RWPE2 (cell line): ENCODE measurements at regions not wholly inside any gene's neighbourhood (a gene's known extent, or its start where the extent isn't known, plus 50 kb on each side); places are given as distances from the start of the nearest gene placed in this dataset.

Experiments
- ATAC-seq: fragments of 200-7000 bp; cut with Tn5 transposase; 3 replicates; pipeline ENCODE4 v1.9.1; 2021; ENCODE audit warnings: low read depth
- DNase-seq: peaks from one replicate; pipeline ENCODE4 v3.0.0-alpha.2; 2020; ENCODE audit warnings: low spot score
- H3K27ac ChIP-seq: fragments of 450-650 bp; 2 replicates; pipeline ENCODE4 v1.5.1; 2017; ENCODE audit warnings: mild to moderate bottlenecking; ENCODE audit not compliant: poor library complexity, severe bottlenecking
- H3K27me3 ChIP-seq: fragments of 250-450 bp; sonication (Bioruptor Pico); 2 replicates; pipeline ENCODE4 v1.5.1; 2021; ENCODE audit warnings: mild to moderate bottlenecking, moderate library complexity; ENCODE audit not compliant: insufficient read depth, poor library complexity, severe bottlenecking
- H3K36me3 ChIP-seq: fragments of 250-450 bp; sonication (Bioruptor Pico); 2 replicates; pipeline ENCODE4 v1.5.1; 2020; ENCODE audit warnings: low read depth, mild to moderate bottlenecking, moderate library complexity
- H3K4me1 ChIP-seq: fragments of 250-450 bp; sonication (Bioruptor Pico); 2 replicates; pipeline ENCODE4 v1.5.1; 2021; ENCODE audit warnings: mild to moderate bottlenecking, moderate library complexity; ENCODE audit not compliant: insufficient read depth, poor library complexity, severe bottlenecking
- H3K4me3 ChIP-seq: fragments of 250-450 bp; sonication (Bioruptor Pico); 2 replicates; pipeline ENCODE4 v1.5.1; 2021; ENCODE audit warnings: mild to moderate bottlenecking, moderate library complexity; ENCODE audit not compliant: severe bottlenecking
- H3K9me3 ChIP-seq: fragments of 250-450 bp; sonication (Bioruptor Pico); 2 replicates; pipeline ENCODE4 v1.5.1; 2021; ENCODE audit warnings: mild to moderate bottlenecking, moderate library complexity; ENCODE audit not compliant: severe bottlenecking
- TF ChIP-seq, protein P1 (sequence below): fragments of 450-650 bp; IDR thresholded peaks from one replicate; pipeline ENCODE4 v1.5.1; 2017; ENCODE audit warnings: mild to moderate bottlenecking, moderate library complexity; ENCODE audit not compliant: poor library complexity, severe bottlenecking

DNA sequence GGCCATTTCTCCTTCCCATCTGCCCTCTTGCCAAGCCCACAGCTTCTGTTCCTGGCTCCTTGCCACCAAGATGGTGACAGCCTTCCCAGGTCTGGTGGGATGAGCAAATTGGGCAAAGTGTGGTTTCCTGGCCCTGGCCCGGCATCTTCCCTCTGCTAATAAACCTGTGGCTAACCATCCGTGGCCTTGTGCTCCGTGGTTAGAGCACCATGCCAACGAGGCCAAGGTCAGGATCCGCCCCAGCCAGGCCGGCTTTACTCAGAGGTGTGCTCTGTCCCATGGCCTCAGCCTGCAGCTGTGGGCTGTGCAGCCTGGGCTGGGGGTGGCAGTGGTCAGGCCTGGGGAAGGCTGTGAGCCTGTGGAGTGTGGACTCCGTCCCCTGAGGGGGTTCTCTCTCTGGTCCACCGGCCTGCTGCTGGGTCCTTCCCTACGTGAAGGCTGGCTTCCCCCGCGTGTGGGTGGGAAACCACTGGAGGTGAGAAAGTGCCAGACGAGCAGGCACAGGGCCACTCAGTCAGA, 117.4 kb downstream of the VEGFA start:
- Histone ChIP-seq H3K4me1 (peaks cover 2% of the 10 kb centered on the region), H3K27ac (no peak overlapping the region), H3K9me3 (no peaks in the 10 kb centered on the region), H3K36me3 (no peaks in the 10 kb centered on the region), H3K27me3 (no peaks in the 10 kb centered on the region), H3K4me3 (no peak overlapping the region)
- ATAC-seq, result no peak
- no peak for DNase-seq
- TF ChIP-seq, protein P1, sequence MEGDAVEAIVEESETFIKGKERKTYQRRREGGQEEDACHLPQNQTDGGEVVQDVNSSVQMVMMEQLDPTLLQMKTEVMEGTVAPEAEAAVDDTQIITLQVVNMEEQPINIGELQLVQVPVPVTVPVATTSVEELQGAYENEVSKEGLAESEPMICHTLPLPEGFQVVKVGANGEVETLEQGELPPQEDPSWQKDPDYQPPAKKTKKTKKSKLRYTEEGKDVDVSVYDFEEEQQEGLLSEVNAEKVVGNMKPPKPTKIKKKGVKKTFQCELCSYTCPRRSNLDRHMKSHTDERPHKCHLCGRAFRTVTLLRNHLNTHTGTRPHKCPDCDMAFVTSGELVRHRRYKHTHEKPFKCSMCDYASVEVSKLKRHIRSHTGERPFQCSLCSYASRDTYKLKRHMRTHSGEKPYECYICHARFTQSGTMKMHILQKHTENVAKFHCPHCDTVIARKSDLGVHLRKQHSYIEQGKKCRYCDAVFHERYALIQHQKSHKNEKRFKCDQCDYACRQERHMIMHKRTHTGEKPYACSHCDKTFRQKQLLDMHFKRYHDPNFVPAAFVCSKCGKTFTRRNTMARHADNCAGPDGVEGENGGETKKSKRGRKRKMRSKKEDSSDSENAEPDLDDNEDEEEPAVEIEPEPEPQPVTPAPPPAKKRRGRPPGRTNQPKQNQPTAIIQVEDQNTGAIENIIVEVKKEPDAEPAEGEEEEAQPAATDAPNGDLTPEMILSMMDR, result no peak

DNA sequence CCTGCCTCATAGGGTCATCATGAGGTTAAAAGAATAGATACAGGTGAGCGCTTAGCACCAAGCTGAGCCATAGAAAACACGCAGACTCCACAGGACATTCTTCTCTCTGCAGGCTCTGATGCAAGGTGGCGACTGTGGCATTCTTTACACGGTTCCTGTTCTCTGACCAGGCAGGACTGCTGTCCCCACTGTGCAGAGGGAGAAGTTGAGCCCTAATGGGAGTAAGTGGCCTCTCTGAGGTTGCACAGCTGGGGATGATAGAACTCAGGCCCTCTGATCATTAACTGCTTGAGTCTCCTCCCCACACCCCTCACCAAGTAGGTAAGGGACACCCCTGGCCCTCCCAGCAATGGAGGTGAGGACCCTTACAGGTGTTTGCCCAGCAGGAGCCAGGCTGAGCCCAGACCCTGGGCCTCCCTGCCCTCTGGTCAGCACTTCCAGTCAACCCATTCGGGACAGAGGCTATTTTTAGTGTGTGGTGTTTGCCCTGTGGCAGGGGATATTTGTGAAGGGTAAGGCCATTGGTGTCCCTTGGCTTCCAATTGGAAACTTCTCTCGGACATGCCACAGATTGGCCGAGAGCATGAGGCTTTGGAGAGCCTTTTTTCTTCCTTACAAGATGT, 116.8 kb downstream of the VEGFA start:
- TF ChIP-seq, protein P1, result no peak

GRCh38 chr6:43886067-43886461, 116.1 kb downstream of the VEGFA start:
- Histone ChIP-seq H3K4me3 (no peak overlapping the region), H3K27me3 (no peaks in the 10 kb centered on the region), H3K9me3 (no peaks in the 10 kb centered on the region), H3K27ac (no peak overlapping the region), H3K36me3 (no peaks in the 10 kb centered on the region), H3K4me1 (no peaks in the 10 kb centered on the region)
- TF ChIP-seq, protein P1, result no peak
- DNase-seq, result no peak
- ATAC-seq, result no peak

More for the DNA sequence above, 116.8 kb downstream of the VEGFA start:
- H3K4me3 ChIP-seq, result no peak overlapping the region
- no peak overlapping the region for H3K27ac ChIP-seq
- H3K27me3 ChIP-seq, result no peaks in the 10 kb centered on the region
- DNase-seq (no peak), ATAC-seq (no peak)
- H3K4me1 ChIP-seq, result no peaks in the 10 kb centered on the region
- H3K9me3 ChIP-seq, result no peaks in the 10 kb centered on the region
- no peaks in the 10 kb centered on the region for H3K36me3 ChIP-seq

DNA sequence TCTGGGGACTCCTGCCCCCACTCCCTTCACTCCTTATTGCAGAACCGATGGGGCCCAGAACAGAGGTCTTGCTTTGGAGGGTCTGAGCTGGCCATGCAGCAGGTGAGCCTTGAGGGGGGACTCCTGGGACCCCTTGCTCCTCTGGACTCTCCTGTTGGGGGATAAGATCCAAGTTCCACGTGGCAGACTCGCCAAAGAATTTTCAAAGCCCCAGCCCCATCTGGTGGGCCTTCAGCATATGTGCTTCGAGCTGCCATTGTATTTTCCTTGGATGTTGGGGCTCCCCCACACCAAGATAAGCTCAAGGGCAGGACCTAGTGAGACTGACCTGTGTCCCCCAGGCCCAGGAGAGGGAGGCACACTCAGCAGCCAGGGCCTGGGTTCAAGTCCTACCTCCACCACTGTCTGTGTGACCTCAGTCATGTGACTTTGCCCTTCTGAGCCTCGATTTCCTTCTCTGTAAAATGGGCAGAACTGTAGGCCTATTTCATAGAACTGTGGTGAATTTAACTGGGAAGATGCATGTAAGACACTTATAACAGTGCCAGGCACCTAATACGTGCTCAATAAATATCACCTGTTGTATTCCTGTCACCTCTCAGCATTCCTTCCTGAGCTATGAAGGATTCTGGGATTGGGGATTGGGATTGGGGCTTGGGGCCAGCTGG, 115.5 kb downstream of the VEGFA start:
- Histone ChIP-seq H3K27ac (no peak overlapping the region), H3K4me3 (no peak overlapping the region), H3K9me3 (no peaks in the 10 kb centered on the region), H3K27me3 (no peaks in the 10 kb centered on the region), H3K36me3 (no peaks in the 10 kb centered on the region), H3K4me1 (no peaks in the 10 kb centered on the region)
- no peak for ATAC-seq
- TF ChIP-seq, protein P1, result no peak
- DNase-seq, result no peak

GRCh38 chr6:43884652-43885022, 114.6 kb downstream of the VEGFA start:
- ATAC-seq (no peak), DNase-seq (peak; percentile 25)
- Histone ChIP-seq H3K27me3 (no peaks in the 10 kb centered on the region), H3K9me3 (no peaks in the 10 kb centered on the region), H3K27ac (no peak overlapping the region), H3K4me3 (no peak overlapping the region), H3K4me1 (no peaks in the 10 kb centered on the region), H3K36me3 (no peaks in the 10 kb centered on the region)
- TF ChIP-seq, protein P1, result no peak
